ENCODE measurements at regions not wholly inside any gene's neighbourhood (a gene's known extent, or its start where the extent isn't known, plus 50 kb on each side); places are given as distances from the start of the nearest gene placed in this dataset.

GRCh38 chr17:52470553-52470952, 312.0 kb upstream of the CA10 start:
- Mint-ChIP-seq H3K27ac (no peak overlapping the region), H3K9me3 (peaks cover 5% of the 10 kb centered on the region), H3K36me3 (no peaks in the 10 kb centered on the region), H3K4me1 (no peaks in the 10 kb centered on the region), H3K4me3 (no peak overlapping the region), H3K27me3 (ENCODE audit: low read depth) (peaks cover 28% of the 10 kb centered on the region)
- no peak for TF ChIP-seq CTCF (IDR thresholded peaks at IDR 0.05; ENCODE audit: unreplicated experiment)
- no peak for DNase-seq (ENCODE audit: low spot score in 2 of 2, unreplicated experiment in 2 of 2)

- H3K4me3 Mint-ChIP-seq = no peak overlapping the region
- no peaks in the 10 kb centered on the region for H3K4me1 Mint-ChIP-seq
- no peak for TF ChIP-seq CTCF (IDR thresholded peaks at IDR 0.05; ENCODE audit: unreplicated experiment)
- H3K36me3 Mint-ChIP-seq = no peaks in the 10 kb centered on the region
- H3K27ac Mint-ChIP-seq = no peak overlapping the region
- no peak for DNase-seq (ENCODE audit: low spot score in 2 of 2, unreplicated experiment in 2 of 2)
- peaks cover 20% of the 10 kb centered on the region for H3K9me3 Mint-ChIP-seq
- H3K27me3 Mint-ChIP-seq (ENCODE audit: low read depth) = peaks cover 15% of the 10 kb centered on the region
Observed at GRCh38 chr17:52465407-52465806, 306.9 kb upstream of the CA10 start.

GRCh38 chr17:52451294-52451861, 292.9 kb upstream of the CA10 start:
- Mint-ChIP-seq H3K9me3 (no peaks in the 10 kb centered on the region), H3K27me3 (ENCODE audit: low read depth) (peaks cover 41% of the 10 kb centered on the region), H3K36me3 (no peaks in the 10 kb centered on the region), H3K4me1 (peaks cover 8% of the 10 kb centered on the region), H3K4me3 (no peak overlapping the region), H3K27ac (no peak overlapping the region)
- DNase-seq (ENCODE audit: low spot score in 2 of 2, unreplicated experiment in 2 of 2) = no peak
- TF ChIP-seq CTCF (IDR thresholded peaks at IDR 0.05; ENCODE audit: unreplicated experiment) = no peak

GRCh38 chr17:52442350-52442749, 283.8 kb upstream of the CA10 start:
- no peaks in the 10 kb centered on the region for H3K36me3 Mint-ChIP-seq

GRCh38 chr17:52420555-52421078, 262.1 kb upstream of the CA10 start:
- H3K4me3 Mint-ChIP-seq = no peak overlapping the region
- peaks cover 14% of the 10 kb centered on the region for H3K27me3 Mint-ChIP-seq (ENCODE audit: low read depth)
- DNase-seq (ENCODE audit: low spot score in 2 of 2, unreplicated experiment in 2 of 2) = no peak
- H3K27ac Mint-ChIP-seq = no peak overlapping the region
- peaks cover 18% of the 10 kb centered on the region for H3K9me3 Mint-ChIP-seq
- H3K36me3 Mint-ChIP-seq = no peaks in the 10 kb centered on the region
- TF ChIP-seq CTCF (IDR thresholded peaks at IDR 0.05; ENCODE audit: unreplicated experiment) = no peak
- H3K4me1 Mint-ChIP-seq = peaks cover 2% of the 10 kb centered on the region

More at GRCh38 chr17:52442350-52442749, 283.8 kb upstream of the CA10 start:
- peaks cover 26% of the 10 kb centered on the region for H3K9me3 Mint-ChIP-seq
- DNase-seq (ENCODE audit: low spot score in 2 of 2, unreplicated experiment in 2 of 2) = no peak
- H3K27ac Mint-ChIP-seq = no peak overlapping the region
- peaks cover 6% of the 10 kb centered on the region for H3K27me3 Mint-ChIP-seq (ENCODE audit: low read depth)
- no peak for TF ChIP-seq CTCF (IDR thresholded peaks at IDR 0.05; ENCODE audit: unreplicated experiment)
- H3K4me1 Mint-ChIP-seq = peaks cover under 1% of the 10 kb centered on the region
- H3K4me3 Mint-ChIP-seq = no peak overlapping the region

All from mesothelial cell of epicardium (in vitro differentiated cells).